ENCODE measurements at regions not wholly inside any gene's neighbourhood (a gene's known extent, or its start where the extent isn't known, plus 50 kb on each side); places are given as distances from the start of the nearest gene placed in this dataset.

DNA sequence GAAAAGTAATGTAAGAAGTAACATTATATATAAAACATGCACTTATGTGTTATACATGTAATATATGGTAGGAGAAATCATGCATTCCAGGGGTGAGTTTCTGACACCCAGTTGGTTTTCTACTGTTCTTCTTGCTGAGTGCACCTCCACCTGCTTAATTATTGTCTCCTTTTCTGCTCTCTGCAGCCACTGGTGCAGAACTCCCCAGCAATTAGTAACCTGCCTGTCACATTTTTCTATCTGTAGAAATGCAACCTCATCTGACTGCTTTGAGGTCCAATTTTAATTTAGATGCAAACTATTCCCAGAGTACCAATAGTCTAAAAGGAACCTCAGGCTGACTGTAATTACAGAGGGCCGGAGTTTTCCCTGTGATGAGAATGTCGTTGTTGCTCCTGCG, 842.1 kb downstream of the AACS start (continued):
- no peak for TF ChIP-seq CHD4 (IDR thresholded peaks at IDR 0.05)

DNA sequence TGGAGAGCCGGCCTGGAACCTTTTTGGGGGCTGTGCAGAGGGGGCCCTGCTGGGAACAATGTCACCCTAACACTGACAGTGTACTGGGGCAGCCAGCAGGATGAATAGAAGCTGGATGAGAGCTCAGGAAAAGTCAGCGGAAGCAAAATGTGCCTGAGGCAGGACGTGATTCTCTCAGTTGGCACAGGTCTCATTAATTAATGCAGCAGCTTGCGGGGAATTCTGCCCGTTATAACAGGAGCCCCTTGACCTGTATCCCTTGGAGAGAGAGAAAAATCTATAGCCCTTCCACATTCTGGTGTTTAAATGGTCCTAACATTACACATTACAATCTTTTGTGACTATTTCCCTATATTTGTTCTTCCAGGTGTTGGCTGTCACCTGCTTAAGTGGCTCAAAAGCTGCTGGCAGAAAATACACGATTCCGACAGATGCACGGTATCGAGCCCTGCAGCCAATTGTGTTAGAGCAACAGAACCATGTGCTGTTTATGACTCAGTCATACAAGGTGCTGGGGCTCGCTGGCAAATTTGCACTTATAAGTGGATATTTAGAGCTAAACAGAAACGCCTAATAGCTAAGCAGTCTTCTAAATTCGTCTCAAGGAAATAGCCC, 854.7 kb downstream of the AACS start:
- Histone ChIP-seq H3K36me3 (ENCODE audit: control insufficient read depth in 2 of 2, insufficient read depth in 2 of 2, low read length in 1 of 2) (no peaks in the 10 kb centered on the region), H3K4me1 (ENCODE audit: control insufficient read depth, insufficient read depth, low read length) (no peaks in the 10 kb centered on the region), H3K9me3 (replicated peaks; ENCODE audit: control insufficient read depth, insufficient read depth, low read length) (no peaks in the 10 kb centered on the region), H4K20me1 (ENCODE audit: control insufficient read depth, insufficient read depth) (no peaks in the 10 kb centered on the region), H3K79me2 (ENCODE audit: control insufficient read depth, insufficient read depth, low read length) (no peaks in the 10 kb centered on the region), H3K27me3 (replicated peaks in 1 of 2; ENCODE audit: control insufficient read depth in 2 of 2, insufficient read depth in 2 of 2, low read length in 1 of 2) (no peaks in the 10 kb centered on the region), H3K27ac (ENCODE audit: control insufficient read depth, insufficient read depth) (no peak overlapping the region), H2AFZ (ENCODE audit: control insufficient read depth, low read depth, low read length) (no peak overlapping the region), H3K4me2 (ENCODE audit: control insufficient read depth, insufficient read depth) (no peak overlapping the region), H3K4me3 (no peak overlapping the region), H3K9ac (ENCODE audit: control insufficient read depth, insufficient read depth, low read length) (no peak overlapping the region)
- ChIA-PET RAD21 (ENCODE audit: unreplicated experiment) (no interaction called here), POLR2A (no interaction called here), CTCF (no interaction called here), SMC1A (ENCODE audit: uncharacterized antibody, unreplicated experiment) (no interaction called here)
- TF ChIP-seq, protein P1, sequence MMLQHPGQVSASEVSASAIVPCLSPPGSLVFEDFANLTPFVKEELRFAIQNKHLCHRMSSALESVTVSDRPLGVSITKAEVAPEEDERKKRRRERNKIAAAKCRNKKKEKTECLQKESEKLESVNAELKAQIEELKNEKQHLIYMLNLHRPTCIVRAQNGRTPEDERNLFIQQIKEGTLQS (IDR thresholded peaks at IDR 0.05; ENCODE audit: borderline replicate concordance, extremely low read depth, low read depth, low read length) = no peak
- TF ChIP-seq ZNF274 (IDR thresholded peaks at IDR 0.05; ENCODE audit: insufficient read depth, insufficient read length) (no peak), MEF2B (IDR thresholded peaks at IDR 0.05; ENCODE audit: partially characterized antibody, poor library complexity, severe bottlenecking) (no peak), YY1 (IDR thresholded peaks at IDR 0.05; ENCODE audit: low read depth, low read length) (no peak), SMC3 (IDR thresholded peaks at IDR 0.05; ENCODE audit: borderline replicate concordance, low read length) (no peak), BHLHE40 (IDR thresholded peaks at IDR 0.05; ENCODE audit: borderline replicate concordance in 1 of 2, low read depth in 2 of 2, low read length in 1 of 2) (no peak), EGR1 (IDR thresholded peaks at IDR 0.05; ENCODE audit: borderline replicate concordance in 1 of 2, low read depth in 2 of 2, low read length in 2 of 2) (no peak)
- TF ChIP-seq, protein P2, sequence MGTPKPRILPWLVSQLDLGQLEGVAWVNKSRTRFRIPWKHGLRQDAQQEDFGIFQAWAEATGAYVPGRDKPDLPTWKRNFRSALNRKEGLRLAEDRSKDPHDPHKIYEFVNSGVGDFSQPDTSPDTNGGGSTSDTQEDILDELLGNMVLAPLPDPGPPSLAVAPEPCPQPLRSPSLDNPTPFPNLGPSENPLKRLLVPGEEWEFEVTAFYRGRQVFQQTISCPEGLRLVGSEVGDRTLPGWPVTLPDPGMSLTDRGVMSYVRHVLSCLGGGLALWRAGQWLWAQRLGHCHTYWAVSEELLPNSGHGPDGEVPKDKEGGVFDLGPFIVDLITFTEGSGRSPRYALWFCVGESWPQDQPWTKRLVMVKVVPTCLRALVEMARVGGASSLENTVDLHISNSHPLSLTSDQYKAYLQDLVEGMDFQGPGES (IDR thresholded peaks at IDR 0.05) = no peak
- no TSS peak for BruUV-seq (replicated peaks)
- in situ Hi-C loops (cut with MboI) = no loop called here
- FAIRE-seq = no peak
- 26% methylated on average over 12 of the region's 12 CpGs for WGBS (ENCODE audit: insufficient coverage, insufficient replicate concordance, low lambda C conversion rate, missing lambda C conversion rate)
- no peak for DNase-seq (ENCODE audit: low read depth, low spot score)
- intact Hi-C loops (cut with micrococcal nuclease; ENCODE audit: unreplicated experiment) = no loop called here
- no peak for ATAC-seq
